DMS 273 treated with DMSO at 0.1 percent for 48 hours (cell line): ENCODE measurements at regions not wholly inside any gene's neighbourhood (a gene's known extent, or its start where the extent isn't known, plus 50 kb on each side); places are given as distances from the start of the nearest gene placed in this dataset.
A peak's percentile ranks its signal among the peaks of the same experiment; 100 is the strongest.
"Not testable (repeated sequence)": the region's sequence is repeated elsewhere in the genome, so short reads cannot be mapped to it uniquely, and the experiment has no call there.

ENCODE experiments used
- DNase-seq: peaks from one replicate; lab custom pipeline; 2025; lab: John Stamatoyannopoulos, UW

DNA sequence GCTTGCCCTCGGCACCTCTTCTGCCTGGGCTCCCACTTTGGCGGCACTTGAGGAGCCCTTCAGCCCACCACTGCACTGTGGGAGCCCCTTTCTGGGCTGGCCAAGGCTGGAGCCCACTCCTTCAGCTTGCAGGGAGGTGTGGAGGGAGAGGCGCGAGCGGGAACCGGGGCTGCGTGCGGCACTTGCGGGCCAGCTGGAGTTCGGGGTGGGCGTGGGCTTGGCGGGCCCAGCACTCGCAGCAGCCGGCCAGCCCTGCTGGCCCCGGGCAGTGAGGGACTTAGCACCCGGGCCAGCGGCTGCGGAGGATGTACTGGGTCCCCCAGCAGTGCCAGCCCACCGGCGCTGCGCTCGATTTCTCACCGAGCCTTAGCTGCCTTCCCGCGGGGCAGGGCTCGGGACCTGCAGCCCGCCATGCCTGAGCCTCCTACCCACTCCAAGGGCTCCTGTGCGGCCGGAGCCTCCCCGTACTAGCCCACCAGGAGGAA is 699.1 kb downstream of the C12orf50 start:
- DNase-seq = not testable (repeated sequence)

GRCh38 chr12:87329076-87329863 is 699.9 kb downstream of the C12orf50 start:
- no peak for DNase-seq

DNA sequence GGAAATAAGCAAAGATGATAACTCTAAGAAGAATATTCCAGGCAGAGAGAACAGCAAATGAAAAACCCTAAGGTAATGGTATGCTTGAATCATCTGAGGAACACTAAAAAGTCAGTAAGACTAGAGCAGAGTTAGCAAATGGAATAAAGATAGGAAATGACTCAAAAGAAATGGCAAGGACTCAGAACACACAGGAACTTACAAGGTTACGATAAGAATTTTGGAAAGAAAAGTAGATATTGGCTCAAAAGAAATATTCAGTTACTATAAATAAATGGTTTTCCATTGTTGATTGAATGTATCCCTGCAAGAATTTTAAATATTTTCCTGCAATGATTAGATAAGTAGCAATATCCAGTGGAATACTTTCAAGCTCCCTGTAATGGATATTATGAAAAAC is 705.8 kb downstream of the C12orf50 start:
- no peak for DNase-seq

DNA sequence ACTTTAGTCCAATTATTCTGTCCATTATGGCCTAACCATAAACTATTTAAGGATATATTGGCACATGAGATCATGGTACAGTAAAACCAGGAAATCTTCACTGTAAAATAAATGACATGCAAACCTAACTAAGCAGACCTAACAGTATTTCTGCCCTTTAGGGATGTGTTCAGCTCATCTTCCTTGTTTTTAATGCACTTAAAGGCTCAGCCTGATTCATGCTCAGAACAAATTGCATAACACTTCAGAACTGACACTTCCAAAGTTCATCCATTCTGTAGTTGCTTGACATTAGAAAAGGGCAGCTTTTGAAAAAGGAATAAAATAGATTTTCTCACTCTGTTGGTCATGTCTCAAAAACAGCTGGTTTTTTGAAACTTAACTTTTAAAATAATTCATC is 708.5 kb downstream of the C12orf50 start:
- DNase-seq = no peak

GRCh38 chr12:87317302-87317701 is 711.9 kb downstream of the C12orf50 start:
- no peak for DNase-seq

DNA sequence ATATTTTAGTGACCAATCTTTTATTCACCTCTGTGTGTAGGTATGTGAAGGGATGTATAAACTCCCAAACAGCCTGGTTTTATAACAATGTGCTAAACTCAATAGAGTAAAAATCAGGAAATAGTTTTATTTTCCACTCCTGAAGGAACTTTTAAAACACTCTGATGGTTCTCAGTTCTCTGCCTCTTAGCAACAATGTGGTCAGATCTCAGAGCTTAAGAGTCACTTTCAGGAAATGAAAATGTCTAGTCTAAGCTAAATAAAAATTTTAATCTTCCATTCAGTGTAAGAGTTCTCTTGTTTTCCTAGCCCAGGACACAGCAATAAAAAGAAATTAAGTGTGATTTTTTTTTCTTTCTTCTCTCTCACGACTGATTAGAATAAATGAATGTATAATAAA is 718.0 kb downstream of the C12orf50 start:
- DNase-seq = no peak

- DNase-seq = no peak
Observed at GRCh38 chr12:87310126-87310525, 719.1 kb downstream of the C12orf50 start.

- no peak for DNase-seq
Observed at GRCh38 chr12:87305481-87305880, 723.7 kb downstream of the C12orf50 start.

DNA sequence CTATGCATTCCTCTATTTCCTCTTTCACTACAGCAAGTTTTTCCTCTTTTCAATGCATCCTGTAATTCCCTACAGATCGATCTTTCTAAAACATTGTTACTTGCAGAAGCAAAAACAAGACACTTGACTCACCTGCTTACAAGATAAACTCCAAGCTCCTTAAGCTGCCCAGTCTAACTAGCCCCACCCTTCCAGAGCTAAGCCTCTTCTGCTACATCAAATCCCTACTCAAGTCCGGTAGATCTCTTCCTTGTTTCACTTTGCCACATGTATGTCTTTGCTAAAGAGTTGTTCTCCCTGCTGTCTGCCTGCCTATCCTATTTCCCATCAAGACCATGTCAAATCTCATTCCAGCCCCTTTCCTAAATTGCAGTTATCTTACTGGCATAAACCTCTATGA is 724.8 kb downstream of the C12orf50 start:
- no peak for DNase-seq

- no peak for DNase-seq
Observed at GRCh38 chr12:87303396-87304012, 725.7 kb downstream of the C12orf50 start.

- no peak for DNase-seq
Observed at GRCh38 chr12:87302126-87302745, 727.0 kb downstream of the C12orf50 start.

- DNase-seq = no peak
Observed at GRCh38 chr12:87290505-87290904, 738.7 kb downstream of the C12orf50 start.

- DNase-seq = no peak
Observed at GRCh38 chr12:87283886-87284285, 745.3 kb downstream of the C12orf50 start.

GRCh38 chr12:87283111-87283510 is 746.1 kb downstream of the C12orf50 start:
- DNase-seq = no peak

GRCh38 chr12:87280893-87281292 is 748.3 kb downstream of the C12orf50 start:
- no peak for DNase-seq

- DNase-seq = no peak
Observed at GRCh38 chr12:87280356-87280755, 748.8 kb downstream of the C12orf50 start.

- DNase-seq = peak; percentile 1
Observed at GRCh38 chr12:87274594-87275245, 754.5 kb downstream of the C12orf50 start.

DNA sequence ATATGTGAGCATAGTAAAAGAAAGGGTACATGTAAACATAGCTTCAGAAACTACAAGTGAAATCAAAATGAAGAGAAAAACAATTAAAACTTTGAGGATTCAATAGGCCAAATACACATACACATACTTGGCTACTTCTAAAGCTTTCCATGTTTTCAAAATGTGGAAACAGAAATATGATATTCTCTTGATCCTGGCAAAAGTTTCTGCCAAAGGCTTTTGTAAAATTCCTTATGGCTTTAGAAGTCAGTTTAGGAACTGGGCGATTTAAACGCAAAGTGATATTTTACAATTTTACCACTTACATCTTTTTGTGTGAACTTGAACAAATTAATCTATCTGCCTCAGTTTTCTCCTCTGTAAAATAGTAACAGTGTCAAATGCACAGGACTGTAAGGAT is 756.4 kb downstream of the C12orf50 start:
- no peak for DNase-seq

DNA sequence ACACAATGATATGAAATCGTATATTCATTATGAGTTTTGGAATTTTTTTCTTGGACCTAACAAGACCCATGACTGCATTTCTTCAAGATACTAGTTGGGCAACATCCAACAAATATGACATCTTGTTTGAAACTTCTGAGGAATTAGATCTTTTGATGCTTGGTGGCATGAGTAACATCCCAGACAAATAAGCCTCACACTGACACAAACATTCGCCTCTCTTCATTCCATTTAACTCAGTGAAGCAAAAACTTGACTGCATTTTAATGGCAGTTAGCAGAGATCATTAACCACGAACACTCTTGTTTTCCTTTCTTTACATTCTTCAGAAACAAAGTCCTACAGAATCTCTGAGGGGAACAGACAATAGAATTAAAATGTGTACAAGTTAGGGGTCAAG is 758.3 kb downstream of the C12orf50 start:
- no peak for DNase-seq

DNA sequence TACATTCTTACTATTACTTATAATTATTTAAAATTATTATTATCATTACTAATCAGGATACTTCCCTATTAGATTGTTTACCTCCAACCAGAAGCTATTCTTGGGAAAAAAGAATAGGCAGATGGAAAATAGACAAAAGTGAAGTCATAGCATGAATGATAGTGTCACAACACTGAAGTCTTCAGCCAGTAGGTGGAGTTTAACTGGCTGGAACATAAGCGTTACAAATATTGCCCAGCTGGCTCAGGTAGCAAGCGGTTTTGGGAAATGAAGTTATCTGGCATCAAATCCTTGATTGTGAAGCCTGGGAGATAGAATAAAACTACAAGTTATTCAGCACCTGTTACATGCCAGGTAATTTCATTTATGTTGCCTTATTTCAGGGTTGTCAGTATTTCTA is 762.9 kb downstream of the C12orf50 start:
- no peak for DNase-seq

- no peak for DNase-seq
Observed at GRCh38 chr12:87259391-87259790, 769.8 kb downstream of the C12orf50 start.

GRCh38 chr12:87254381-87255030 is 774.7 kb downstream of the C12orf50 start:
- no peak for DNase-seq
